GM23338 (cell line): ENCODE measurements at regions not wholly inside any gene's neighbourhood (a gene's known extent, or its start where the extent isn't known, plus 50 kb on each side); places are given as distances from the start of the nearest gene placed in this dataset.

Experiments
- ATAC-seq: fragments of 200-7000 bp; cut with Tn5 transposase; 3 replicates; pipeline ENCODE4 v1.9.1; 2020
- DNase-seq: peaks from one replicate; pipeline ENCODE4 v3.0.0-alpha.2; 2015; ENCODE audit warnings: low spot score
- H2AFZ ChIP-seq: fragments of 200-600 bp; sonication (generic); 2 replicates; pipeline ENCODE4 v1.8.0; 2016; ENCODE audit warnings: antibody characterized with exemption, mild to moderate bottlenecking, moderate library complexity
- H3F3A ChIP-seq: fragments of 200-600 bp; sonication (generic); replicated peaks from 2 replicates; pipeline ENCODE4 v1.8.0; 2017; ENCODE audit warnings: antibody characterized with exemption, mixed run types, low read depth
- H3K27ac ChIP-seq: fragments of 200-600 bp; sonication (generic); 2 replicates; pipeline ENCODE4 v1.6.1; 2016; ENCODE audit warnings: low read depth
- H3K27me3 ChIP-seq: fragments of 200-600 bp; sonication (generic); 2 replicates; pipeline ENCODE4 v1.8.0; 2016; ENCODE audit warnings: mild to moderate bottlenecking, mixed run types, moderate library complexity; ENCODE audit not compliant: insufficient read depth
- H3K36me3 ChIP-seq: fragments of 200-600 bp; sonication (generic); 2 replicates; pipeline ENCODE4 v1.8.0; 2016; ENCODE audit warnings: mild to moderate bottlenecking; ENCODE audit not compliant: insufficient read depth
- H3K4me1 ChIP-seq: fragments of 200-600 bp; sonication (generic); 2 replicates; pipeline ENCODE4 v1.8.0; 2016; ENCODE audit warnings: mild to moderate bottlenecking, moderate library complexity; ENCODE audit not compliant: insufficient read depth
- H3K4me2 ChIP-seq: fragments of 200-600 bp; sonication (generic); 2 replicates; pipeline ENCODE4 v1.7.1; 2017; ENCODE audit warnings: mixed run types
- H3K4me3 ChIP-seq: fragments of 200-600 bp; sonication (generic); 2 replicates; pipeline ENCODE4 v1.6.1; 2016; ENCODE audit warnings: mixed run types
- H3K79me2 ChIP-seq: fragments of 200-600 bp; sonication (generic); replicated peaks from 2 replicates; pipeline ENCODE4 v1.8.0; 2017; ENCODE audit warnings: mild to moderate bottlenecking; ENCODE audit not compliant: insufficient read depth
- H3K9me2 ChIP-seq: fragments of 200-600 bp; sonication (generic); 2 replicates; pipeline ENCODE4 v1.8.0; 2017; ENCODE audit not compliant: insufficient read depth
- H4K20me1 ChIP-seq: fragments of 200-600 bp; sonication (generic); replicated peaks from 2 replicates; pipeline ENCODE4 v1.8.0; 2017; ENCODE audit warnings: mild to moderate bottlenecking; ENCODE audit not compliant: insufficient read depth
- H3K27ac Mint-ChIP-seq: 2 replicates; pipeline ENCODE4 v1.8.0; 2020; ENCODE audit warnings: inconsistent platforms, mild to moderate bottlenecking, moderate library complexity, mixed read lengths
- H3K27me3 Mint-ChIP-seq: 3 replicates; pipeline ENCODE4 v1.8.0; 2022; ENCODE audit warnings: low read depth, mild to moderate bottlenecking, moderate library complexity, mixed read lengths, inconsistent platforms; ENCODE audit not compliant: insufficient read depth, poor library complexity
- H3K36me3 Mint-ChIP-seq: 3 replicates; pipeline ENCODE4 v1.8.0; 2021; ENCODE audit warnings: low read depth, mild to moderate bottlenecking, inconsistent platforms, moderate library complexity, mixed read lengths
- H3K4me1 Mint-ChIP-seq: 3 replicates; pipeline ENCODE4 v1.8.0; 2020; ENCODE audit warnings: mild to moderate bottlenecking, inconsistent platforms, mixed read lengths
- H3K4me3 Mint-ChIP-seq: 3 replicates; pipeline ENCODE4 v1.8.0; 2021; ENCODE audit warnings: moderate library complexity, mild to moderate bottlenecking, inconsistent platforms, mixed read lengths
- H3K9me3 Mint-ChIP-seq: 3 replicates; pipeline ENCODE4 v1.8.0; 2020; ENCODE audit warnings: moderate library complexity, mild to moderate bottlenecking, inconsistent platforms, mixed read lengths
- CREB1 ChIP-seq: fragments of 250-450 bp; sonication (Bioruptor Pico); IDR thresholded peaks from 2 replicates; pipeline ENCODE4 v1.5.0; 2020; ENCODE audit warnings: low read depth, mild to moderate bottlenecking, moderate library complexity
- EZH2 ChIP-seq: fragments of 200-600 bp; sonication (generic); IDR thresholded peaks from one replicate; pipeline ENCODE4 v1.8.0; 2017; ENCODE audit warnings: antibody characterized with exemption, mild to moderate bottlenecking, low read depth; ENCODE audit not compliant: unreplicated experiment
- EZH2phosphoT487 ChIP-seq: fragments of 200-600 bp; sonication (generic); IDR thresholded peaks from one replicate; pipeline ENCODE4 v1.8.1; 2018; ENCODE audit warnings: antibody characterized with exemption; ENCODE audit not compliant: unreplicated experiment
- JUNB ChIP-seq: IDR thresholded peaks from one replicate; pipeline ENCODE4 v1.6.1; 2016; ENCODE audit warnings: antibody characterized with exemption; ENCODE audit not compliant: unreplicated experiment
- NANOG ChIP-seq: IDR thresholded peaks from 2 replicates; pipeline ENCODE4 v1.6.1; 2016; ENCODE audit warnings: antibody characterized with exemption, borderline replicate concordance
- POLR2AphosphoS5 ChIP-seq: IDR thresholded peaks from 2 replicates; pipeline ENCODE4 v1.6.1; 2016; ENCODE audit warnings: antibody characterized with exemption, low read depth
- STAT1 ChIP-seq: IDR thresholded peaks from one replicate; pipeline ENCODE4 v1.6.1; 2016; ENCODE audit warnings: antibody characterized with exemption; ENCODE audit not compliant: unreplicated experiment
- ZNF114 ChIP-seq: fragments of 250-450 bp; sonication (Bioruptor Pico); IDR thresholded peaks from 2 replicates; pipeline ENCODE4 v1.5.0; 2020; ENCODE audit warnings: mild to moderate bottlenecking, moderate library complexity
- ZNF331 ChIP-seq: fragments of 250-450 bp; sonication (Bioruptor Pico); IDR thresholded peaks from 2 replicates; pipeline ENCODE4 v1.5.0; 2020; ENCODE audit warnings: low read depth, mild to moderate bottlenecking, moderate library complexity
- TF ChIP-seq, protein P1 (sequence below): IDR thresholded peaks from 2 replicates; pipeline ENCODE4 v1.6.1; 2016; ENCODE audit warnings: antibody characterized with exemption
- TF ChIP-seq, protein P2 (sequence below): fragments of 250-450 bp; sonication (Bioruptor Pico); IDR thresholded peaks from 2 replicates; pipeline ENCODE4 v1.5.0; 2020; ENCODE audit warnings: mild to moderate bottlenecking, moderate library complexity
- TF ChIP-seq, protein P3 (sequence below), 2 experiments: fragments of 200-600 bp in 1 of 2; sonication (generic) in 1 of 2; conservative IDR thresholded peaks; 2 replicates each; pipeline versions ENCODE4 v1.5.1 to v1.6.1; 2016 to 2017; ENCODE audit warnings: antibody characterized with exemption in 2 of 2, low read depth in 2 of 2, mild to moderate bottlenecking in 2 of 2, moderate library complexity in 1 of 2
- TF ChIP-seq, protein P4 (sequence below): IDR thresholded peaks from one replicate; pipeline ENCODE4 v1.6.1; 2018; ENCODE audit warnings: antibody characterized with exemption; ENCODE audit not compliant: unreplicated experiment

DNA sequence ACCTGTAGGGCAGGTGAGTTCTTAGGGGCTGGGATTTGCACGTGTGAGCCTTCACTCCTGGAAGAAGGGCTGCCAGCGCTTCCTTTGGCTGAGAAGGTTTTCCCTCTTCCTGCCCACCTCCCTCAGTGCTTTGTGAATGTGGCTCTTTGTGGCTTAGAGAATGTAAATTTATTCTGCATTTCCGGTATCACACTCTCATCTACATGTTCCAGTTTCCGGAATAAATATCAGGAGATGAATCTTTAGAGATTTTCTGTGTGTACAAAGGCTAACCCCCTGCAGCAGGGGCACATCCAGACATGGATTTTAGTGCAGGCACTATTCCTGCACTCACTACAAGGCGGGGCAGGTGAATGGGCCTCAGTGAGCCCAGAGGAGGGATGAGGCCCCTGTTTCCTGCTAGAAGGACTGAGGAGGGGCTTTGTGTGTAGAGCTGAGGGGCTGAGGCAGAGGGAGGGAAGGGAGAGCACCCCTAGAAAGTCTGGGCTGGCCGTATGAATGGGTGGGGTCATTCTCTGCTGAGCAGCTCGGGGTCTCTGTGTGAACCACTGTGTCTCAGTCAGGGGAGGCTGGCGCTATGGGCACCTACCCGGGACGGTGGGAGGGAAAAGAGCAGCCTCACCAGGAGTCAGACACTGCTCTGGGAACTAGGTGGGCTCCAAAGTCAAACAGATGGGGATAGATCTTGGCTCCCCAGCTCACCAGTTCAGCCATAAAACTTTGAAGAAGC, 207.5 kb downstream of the MATN1 start:
- H3K9me3 Mint-ChIP-seq = no peaks in the 10 kb centered on the region; the same call in 2 of the 3 replicates
- no peaks in the 10 kb centered on the region for H3K36me3 ChIP-seq
- H3K4me2 ChIP-seq = no peak overlapping the region
- H3K9me2 ChIP-seq = peaks cover 14% of the 10 kb centered on the region
- no peak overlapping the region for H3K4me3 Mint-ChIP-seq
- H3K27ac Mint-ChIP-seq = no peak overlapping the region
- ATAC-seq (no peak), DNase-seq (no peak)
- no peaks in the 10 kb centered on the region for H3K4me1 ChIP-seq
- H3K4me1 Mint-ChIP-seq = peaks cover 29% of the 10 kb centered on the region
- H3K4me3 ChIP-seq = no peak overlapping the region
- no peak overlapping the region; the same call in 1 of the 2 replicates for H2AFZ ChIP-seq
- TF ChIP-seq ZNF331 (CRISPR knock-in tag) (no peak), STAT1 (no peak), JUNB (no peak), ZNF114 (CRISPR knock-in tag) (no peak), EZH2phosphoT487 (no peak), EZH2 (no peak), NANOG (no peak), POLR2AphosphoS5 (no peak), CREB1 (CRISPR knock-in tag) (no peak)
- TF ChIP-seq, protein P1, sequence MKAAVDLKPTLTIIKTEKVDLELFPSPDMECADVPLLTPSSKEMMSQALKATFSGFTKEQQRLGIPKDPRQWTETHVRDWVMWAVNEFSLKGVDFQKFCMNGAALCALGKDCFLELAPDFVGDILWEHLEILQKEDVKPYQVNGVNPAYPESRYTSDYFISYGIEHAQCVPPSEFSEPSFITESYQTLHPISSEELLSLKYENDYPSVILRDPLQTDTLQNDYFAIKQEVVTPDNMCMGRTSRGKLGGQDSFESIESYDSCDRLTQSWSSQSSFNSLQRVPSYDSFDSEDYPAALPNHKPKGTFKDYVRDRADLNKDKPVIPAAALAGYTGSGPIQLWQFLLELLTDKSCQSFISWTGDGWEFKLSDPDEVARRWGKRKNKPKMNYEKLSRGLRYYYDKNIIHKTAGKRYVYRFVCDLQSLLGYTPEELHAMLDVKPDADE = no peak
- TF ChIP-seq, protein P2, sequence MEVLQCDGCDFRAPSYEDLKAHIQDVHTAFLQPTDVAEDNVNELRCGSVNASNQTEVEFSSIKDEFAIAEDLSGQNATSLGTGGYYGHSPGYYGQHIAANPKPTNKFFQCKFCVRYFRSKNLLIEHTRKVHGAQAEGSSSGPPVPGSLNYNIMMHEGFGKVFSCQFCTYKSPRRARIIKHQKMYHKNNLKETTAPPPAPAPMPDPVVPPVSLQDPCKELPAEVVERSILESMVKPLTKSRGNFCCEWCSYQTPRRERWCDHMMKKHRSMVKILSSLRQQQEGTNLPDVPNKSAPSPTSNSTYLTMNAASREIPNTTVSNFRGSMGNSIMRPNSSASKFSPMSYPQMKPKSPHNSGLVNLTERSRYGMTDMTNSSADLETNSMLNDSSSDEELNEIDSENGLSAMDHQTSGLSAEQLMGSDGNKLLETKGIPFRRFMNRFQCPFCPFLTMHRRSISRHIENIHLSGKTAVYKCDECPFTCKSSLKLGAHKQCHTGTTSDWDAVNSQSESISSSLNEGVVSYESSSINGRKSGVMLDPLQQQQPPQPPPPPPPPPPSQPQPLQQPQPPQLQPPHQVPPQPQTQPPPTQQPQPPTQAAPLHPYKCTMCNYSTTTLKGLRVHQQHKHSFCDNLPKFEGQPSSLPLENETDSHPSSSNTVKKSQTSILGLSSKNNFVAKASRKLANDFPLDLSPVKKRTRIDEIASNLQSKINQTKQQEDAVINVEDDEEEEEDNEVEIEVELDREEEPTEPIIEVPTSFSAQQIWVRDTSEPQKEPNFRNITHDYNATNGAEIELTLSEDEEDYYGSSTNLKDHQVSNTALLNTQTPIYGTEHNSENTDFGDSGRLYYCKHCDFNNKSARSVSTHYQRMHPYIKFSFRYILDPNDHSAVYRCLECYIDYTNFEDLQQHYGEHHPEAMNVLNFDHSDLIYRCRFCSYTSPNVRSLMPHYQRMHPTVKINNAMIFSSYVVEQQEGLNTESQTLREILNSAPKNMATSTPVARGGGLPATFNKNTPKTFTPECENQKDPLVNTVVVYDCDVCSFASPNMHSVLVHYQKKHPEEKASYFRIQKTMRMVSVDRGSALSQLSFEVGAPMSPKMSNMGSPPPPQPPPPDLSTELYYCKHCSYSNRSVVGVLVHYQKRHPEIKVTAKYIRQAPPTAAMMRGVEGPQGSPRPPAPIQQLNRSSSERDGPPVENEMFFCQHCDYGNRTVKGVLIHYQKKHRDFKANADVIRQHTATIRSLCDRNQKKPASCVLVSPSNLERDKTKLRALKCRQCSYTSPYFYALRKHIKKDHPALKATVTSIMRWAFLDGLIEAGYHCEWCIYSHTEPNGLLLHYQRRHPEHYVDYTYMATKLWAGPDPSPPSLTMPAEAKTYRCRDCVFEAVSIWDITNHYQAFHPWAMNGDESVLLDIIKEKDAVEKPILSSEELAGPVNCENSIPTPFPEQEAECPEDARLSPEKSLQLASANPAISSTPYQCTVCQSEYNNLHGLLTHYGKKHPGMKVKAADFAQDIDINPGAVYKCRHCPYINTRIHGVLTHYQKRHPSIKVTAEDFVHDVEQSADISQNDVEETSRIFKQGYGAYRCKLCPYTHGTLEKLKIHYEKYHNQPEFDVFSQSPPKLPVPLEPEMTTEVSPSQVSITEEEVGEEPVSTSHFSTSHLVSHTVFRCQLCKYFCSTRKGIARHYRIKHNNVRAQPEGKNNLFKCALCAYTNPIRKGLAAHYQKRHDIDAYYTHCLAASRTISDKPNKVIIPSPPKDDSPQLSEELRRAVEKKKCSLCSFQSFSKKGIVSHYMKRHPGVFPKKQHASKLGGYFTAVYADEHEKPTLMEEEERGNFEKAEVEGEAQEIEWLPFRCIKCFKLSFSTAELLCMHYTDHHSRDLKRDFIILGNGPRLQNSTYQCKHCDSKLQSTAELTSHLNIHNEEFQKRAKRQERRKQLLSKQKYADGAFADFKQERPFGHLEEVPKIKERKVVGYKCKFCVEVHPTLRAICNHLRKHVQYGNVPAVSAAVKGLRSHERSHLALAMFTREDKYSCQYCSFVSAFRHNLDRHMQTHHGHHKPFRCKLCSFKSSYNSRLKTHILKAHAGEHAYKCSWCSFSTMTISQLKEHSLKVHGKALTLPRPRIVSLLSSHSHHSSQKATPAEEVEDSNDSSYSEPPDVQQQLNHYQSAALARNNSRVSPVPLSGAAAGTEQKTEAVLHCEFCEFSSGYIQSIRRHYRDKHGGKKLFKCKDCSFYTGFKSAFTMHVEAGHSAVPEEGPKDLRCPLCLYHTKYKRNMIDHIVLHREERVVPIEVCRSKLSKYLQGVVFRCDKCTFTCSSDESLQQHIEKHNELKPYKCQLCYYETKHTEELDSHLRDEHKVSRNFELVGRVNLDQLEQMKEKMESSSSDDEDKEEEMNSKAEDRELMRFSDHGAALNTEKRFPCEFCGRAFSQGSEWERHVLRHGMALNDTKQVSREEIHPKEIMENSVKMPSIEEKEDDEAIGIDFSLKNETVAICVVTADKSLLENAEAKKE (CRISPR knock-in tag) = no peak
- TF ChIP-seq, protein P3, sequence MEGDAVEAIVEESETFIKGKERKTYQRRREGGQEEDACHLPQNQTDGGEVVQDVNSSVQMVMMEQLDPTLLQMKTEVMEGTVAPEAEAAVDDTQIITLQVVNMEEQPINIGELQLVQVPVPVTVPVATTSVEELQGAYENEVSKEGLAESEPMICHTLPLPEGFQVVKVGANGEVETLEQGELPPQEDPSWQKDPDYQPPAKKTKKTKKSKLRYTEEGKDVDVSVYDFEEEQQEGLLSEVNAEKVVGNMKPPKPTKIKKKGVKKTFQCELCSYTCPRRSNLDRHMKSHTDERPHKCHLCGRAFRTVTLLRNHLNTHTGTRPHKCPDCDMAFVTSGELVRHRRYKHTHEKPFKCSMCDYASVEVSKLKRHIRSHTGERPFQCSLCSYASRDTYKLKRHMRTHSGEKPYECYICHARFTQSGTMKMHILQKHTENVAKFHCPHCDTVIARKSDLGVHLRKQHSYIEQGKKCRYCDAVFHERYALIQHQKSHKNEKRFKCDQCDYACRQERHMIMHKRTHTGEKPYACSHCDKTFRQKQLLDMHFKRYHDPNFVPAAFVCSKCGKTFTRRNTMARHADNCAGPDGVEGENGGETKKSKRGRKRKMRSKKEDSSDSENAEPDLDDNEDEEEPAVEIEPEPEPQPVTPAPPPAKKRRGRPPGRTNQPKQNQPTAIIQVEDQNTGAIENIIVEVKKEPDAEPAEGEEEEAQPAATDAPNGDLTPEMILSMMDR (conservative IDR thresholded peaks at IDR 0.05; ENCODE audit: low read depth in 2 of 2) = no peak
- TF ChIP-seq, protein P4, sequence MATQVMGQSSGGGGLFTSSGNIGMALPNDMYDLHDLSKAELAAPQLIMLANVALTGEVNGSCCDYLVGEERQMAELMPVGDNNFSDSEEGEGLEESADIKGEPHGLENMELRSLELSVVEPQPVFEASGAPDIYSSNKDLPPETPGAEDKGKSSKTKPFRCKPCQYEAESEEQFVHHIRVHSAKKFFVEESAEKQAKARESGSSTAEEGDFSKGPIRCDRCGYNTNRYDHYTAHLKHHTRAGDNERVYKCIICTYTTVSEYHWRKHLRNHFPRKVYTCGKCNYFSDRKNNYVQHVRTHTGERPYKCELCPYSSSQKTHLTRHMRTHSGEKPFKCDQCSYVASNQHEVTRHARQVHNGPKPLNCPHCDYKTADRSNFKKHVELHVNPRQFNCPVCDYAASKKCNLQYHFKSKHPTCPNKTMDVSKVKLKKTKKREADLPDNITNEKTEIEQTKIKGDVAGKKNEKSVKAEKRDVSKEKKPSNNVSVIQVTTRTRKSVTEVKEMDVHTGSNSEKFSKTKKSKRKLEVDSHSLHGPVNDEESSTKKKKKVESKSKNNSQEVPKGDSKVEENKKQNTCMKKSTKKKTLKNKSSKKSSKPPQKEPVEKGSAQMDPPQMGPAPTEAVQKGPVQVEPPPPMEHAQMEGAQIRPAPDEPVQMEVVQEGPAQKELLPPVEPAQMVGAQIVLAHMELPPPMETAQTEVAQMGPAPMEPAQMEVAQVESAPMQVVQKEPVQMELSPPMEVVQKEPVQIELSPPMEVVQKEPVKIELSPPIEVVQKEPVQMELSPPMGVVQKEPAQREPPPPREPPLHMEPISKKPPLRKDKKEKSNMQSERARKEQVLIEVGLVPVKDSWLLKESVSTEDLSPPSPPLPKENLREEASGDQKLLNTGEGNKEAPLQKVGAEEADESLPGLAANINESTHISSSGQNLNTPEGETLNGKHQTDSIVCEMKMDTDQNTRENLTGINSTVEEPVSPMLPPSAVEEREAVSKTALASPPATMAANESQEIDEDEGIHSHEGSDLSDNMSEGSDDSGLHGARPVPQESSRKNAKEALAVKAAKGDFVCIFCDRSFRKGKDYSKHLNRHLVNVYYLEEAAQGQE = no peak
- no peaks in the 10 kb centered on the region for H3K27me3 ChIP-seq
- no peaks in the 10 kb centered on the region for H3K36me3 Mint-ChIP-seq
- H3K27ac ChIP-seq = no peak overlapping the region
- H3F3A ChIP-seq = no peaks in the 10 kb centered on the region
- H3K27me3 Mint-ChIP-seq = no peaks in the 10 kb centered on the region
- no peaks in the 10 kb centered on the region for H4K20me1 ChIP-seq
- H3K79me2 ChIP-seq = no peaks in the 10 kb centered on the region
